RWPE2 (cell line): ENCODE measurements at regions not wholly inside any gene's neighbourhood (a gene's known extent, or its start where the extent isn't known, plus 50 kb on each side); places are given as distances from the start of the nearest gene placed in this dataset.

Source experiments
- ATAC-seq: fragments of 200-7000 bp; cut with Tn5 transposase; 3 replicates; pipeline ENCODE4 v1.9.1; 2021; ENCODE audit warnings: low read depth
- DNase-seq: peaks from one replicate; pipeline ENCODE4 v3.0.0-alpha.2; 2020; ENCODE audit warnings: low spot score
- H3K27ac ChIP-seq: fragments of 450-650 bp; 2 replicates; pipeline ENCODE4 v1.5.1; 2017; ENCODE audit warnings: mild to moderate bottlenecking; ENCODE audit not compliant: poor library complexity, severe bottlenecking
- H3K27me3 ChIP-seq: fragments of 250-450 bp; sonication (Bioruptor Pico); 2 replicates; pipeline ENCODE4 v1.5.1; 2021; ENCODE audit warnings: mild to moderate bottlenecking, moderate library complexity; ENCODE audit not compliant: insufficient read depth, poor library complexity, severe bottlenecking
- H3K36me3 ChIP-seq: fragments of 250-450 bp; sonication (Bioruptor Pico); 2 replicates; pipeline ENCODE4 v1.5.1; 2020; ENCODE audit warnings: low read depth, mild to moderate bottlenecking, moderate library complexity
- H3K4me1 ChIP-seq: fragments of 250-450 bp; sonication (Bioruptor Pico); 2 replicates; pipeline ENCODE4 v1.5.1; 2021; ENCODE audit warnings: mild to moderate bottlenecking, moderate library complexity; ENCODE audit not compliant: insufficient read depth, poor library complexity, severe bottlenecking
- H3K4me3 ChIP-seq: fragments of 250-450 bp; sonication (Bioruptor Pico); 2 replicates; pipeline ENCODE4 v1.5.1; 2021; ENCODE audit warnings: mild to moderate bottlenecking, moderate library complexity; ENCODE audit not compliant: severe bottlenecking
- H3K9me3 ChIP-seq: fragments of 250-450 bp; sonication (Bioruptor Pico); 2 replicates; pipeline ENCODE4 v1.5.1; 2021; ENCODE audit warnings: mild to moderate bottlenecking, moderate library complexity; ENCODE audit not compliant: severe bottlenecking
- TF ChIP-seq, protein P1 (sequence below): fragments of 450-650 bp; IDR thresholded peaks from one replicate; pipeline ENCODE4 v1.5.1; 2017; ENCODE audit warnings: mild to moderate bottlenecking, moderate library complexity; ENCODE audit not compliant: poor library complexity, severe bottlenecking

DNA sequence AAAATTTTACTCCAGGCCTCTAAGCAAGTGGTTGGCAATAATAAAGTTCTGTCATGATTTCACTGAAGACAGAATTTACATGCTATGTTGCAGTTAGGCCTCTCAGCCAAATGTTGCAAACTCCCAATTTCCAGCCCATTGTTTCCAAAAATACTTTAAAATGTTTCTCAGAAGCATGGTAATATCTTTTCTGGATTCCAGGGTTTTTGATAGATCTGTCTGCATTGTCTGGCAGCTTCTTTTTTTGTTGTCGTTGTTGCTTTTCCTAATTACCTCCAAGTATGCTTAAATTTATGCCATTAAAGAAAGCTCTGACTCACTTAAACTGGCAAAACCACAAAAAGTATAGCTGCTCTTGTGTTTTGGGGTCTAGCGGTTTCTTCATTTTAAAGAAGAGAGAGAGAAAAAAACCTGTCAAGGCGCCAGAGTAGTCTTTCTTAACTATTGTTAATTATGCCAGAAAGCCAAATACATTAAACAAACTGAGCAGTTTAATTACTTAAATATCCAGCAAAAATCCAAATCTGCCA is 97.0 kb downstream of the AGTR2 start:
- Histone ChIP-seq H3K9me3 (no peaks in the 10 kb centered on the region), H3K4me1 (peaks cover 10% of the 10 kb centered on the region), H3K4me3 (no peak overlapping the region), H3K27me3 (no peaks in the 10 kb centered on the region), H3K27ac (no peak overlapping the region), H3K36me3 (no peaks in the 10 kb centered on the region)
- DNase-seq (no peak), ATAC-seq (no peak)
- TF ChIP-seq, protein P1, sequence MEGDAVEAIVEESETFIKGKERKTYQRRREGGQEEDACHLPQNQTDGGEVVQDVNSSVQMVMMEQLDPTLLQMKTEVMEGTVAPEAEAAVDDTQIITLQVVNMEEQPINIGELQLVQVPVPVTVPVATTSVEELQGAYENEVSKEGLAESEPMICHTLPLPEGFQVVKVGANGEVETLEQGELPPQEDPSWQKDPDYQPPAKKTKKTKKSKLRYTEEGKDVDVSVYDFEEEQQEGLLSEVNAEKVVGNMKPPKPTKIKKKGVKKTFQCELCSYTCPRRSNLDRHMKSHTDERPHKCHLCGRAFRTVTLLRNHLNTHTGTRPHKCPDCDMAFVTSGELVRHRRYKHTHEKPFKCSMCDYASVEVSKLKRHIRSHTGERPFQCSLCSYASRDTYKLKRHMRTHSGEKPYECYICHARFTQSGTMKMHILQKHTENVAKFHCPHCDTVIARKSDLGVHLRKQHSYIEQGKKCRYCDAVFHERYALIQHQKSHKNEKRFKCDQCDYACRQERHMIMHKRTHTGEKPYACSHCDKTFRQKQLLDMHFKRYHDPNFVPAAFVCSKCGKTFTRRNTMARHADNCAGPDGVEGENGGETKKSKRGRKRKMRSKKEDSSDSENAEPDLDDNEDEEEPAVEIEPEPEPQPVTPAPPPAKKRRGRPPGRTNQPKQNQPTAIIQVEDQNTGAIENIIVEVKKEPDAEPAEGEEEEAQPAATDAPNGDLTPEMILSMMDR, result no peak

DNA sequence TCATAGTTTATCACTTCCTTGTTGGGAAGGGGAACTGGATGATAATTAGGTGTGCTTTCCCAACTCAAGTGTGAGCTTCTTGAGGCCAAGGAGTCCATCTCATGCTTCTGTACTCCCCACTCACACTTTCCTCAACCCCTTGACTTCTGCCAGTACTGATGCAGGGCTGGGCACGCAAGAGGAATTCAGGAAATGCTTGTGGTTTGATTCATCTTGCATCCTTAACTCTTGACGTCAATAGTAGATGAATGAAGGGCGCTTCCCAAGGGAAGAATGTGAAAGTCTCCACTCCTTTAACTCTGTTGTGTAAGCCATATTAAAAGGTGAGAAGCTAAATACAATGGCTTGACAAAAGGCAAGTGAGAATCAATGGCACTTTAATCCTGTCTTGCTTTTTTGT is 101.8 kb downstream of the AGTR2 start:
- DNase-seq (peak; percentile 61), ATAC-seq (peak; percentile 97)
- Histone ChIP-seq H3K4me3 (no peak overlapping the region), H3K4me1 (peaks cover 22% of the 10 kb centered on the region), H3K36me3 (no peaks in the 10 kb centered on the region), H3K27me3 (no peaks in the 10 kb centered on the region), H3K9me3 (no peaks in the 10 kb centered on the region), H3K27ac (peak overlapping the region; percentile 94)
- TF ChIP-seq, protein P1, result no peak

DNA sequence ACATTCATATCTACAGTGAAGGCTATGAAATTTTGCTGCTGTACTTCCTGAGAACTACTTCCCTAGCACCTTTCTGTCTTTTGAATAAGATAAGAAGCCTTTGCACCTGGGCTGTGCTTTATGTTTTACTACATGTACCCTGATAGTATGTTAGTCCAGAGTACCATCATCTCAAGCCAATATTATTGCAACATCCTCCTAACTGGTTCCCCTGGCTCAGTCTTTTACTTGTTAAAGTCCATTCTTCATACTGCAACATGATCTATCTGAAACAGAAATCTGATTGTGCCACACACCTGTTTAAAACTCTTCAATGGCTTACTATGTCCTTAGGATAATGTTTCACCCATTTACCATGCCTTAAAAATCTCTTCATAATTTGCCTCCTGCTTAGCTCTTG is 102.3 kb downstream of the AGTR2 start:
- peak; percentile 38 for ATAC-seq
- H3K27ac ChIP-seq, result peak overlapping the region; percentile 94
- H3K4me3 ChIP-seq, result no peak overlapping the region

DNA sequence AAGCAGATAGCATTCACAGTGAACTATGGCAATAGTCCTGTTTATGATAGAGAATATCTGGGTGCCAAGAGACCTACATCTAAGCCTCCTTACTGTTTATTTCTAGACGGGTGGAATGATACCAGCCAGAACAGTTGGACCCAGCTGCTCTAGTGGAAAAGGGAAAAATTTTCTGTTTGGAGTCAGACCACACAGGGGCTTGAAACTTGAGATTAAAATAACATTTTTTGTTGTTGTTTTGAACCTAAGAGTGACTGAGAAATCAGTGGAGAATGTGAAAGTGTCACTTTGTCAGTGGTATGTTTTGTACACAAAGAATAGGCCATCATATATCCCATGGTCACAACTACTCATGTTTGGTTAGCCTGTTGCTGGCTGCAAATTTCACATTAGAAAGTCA is 105.7 kb downstream of the AGTR2 start:
- no peak overlapping the region for H3K4me3 ChIP-seq
- DNase-seq (no peak), ATAC-seq (no peak)
- peaks cover 31% of the 10 kb centered on the region for H3K4me1 ChIP-seq
- H3K27me3 ChIP-seq, result no peaks in the 10 kb centered on the region
- no peak overlapping the region for H3K27ac ChIP-seq
- H3K9me3 ChIP-seq, result no peaks in the 10 kb centered on the region
- no peaks in the 10 kb centered on the region for H3K36me3 ChIP-seq
- TF ChIP-seq, protein P1, result no peak

More for the DNA sequence above, 102.3 kb downstream of the AGTR2 start:
- Histone ChIP-seq H3K9me3 (no peaks in the 10 kb centered on the region), H3K27me3 (no peaks in the 10 kb centered on the region), H3K36me3 (no peaks in the 10 kb centered on the region), H3K4me1 (peaks cover 22% of the 10 kb centered on the region)
- TF ChIP-seq, protein P1, result no peak
- DNase-seq, result no peak

DNA sequence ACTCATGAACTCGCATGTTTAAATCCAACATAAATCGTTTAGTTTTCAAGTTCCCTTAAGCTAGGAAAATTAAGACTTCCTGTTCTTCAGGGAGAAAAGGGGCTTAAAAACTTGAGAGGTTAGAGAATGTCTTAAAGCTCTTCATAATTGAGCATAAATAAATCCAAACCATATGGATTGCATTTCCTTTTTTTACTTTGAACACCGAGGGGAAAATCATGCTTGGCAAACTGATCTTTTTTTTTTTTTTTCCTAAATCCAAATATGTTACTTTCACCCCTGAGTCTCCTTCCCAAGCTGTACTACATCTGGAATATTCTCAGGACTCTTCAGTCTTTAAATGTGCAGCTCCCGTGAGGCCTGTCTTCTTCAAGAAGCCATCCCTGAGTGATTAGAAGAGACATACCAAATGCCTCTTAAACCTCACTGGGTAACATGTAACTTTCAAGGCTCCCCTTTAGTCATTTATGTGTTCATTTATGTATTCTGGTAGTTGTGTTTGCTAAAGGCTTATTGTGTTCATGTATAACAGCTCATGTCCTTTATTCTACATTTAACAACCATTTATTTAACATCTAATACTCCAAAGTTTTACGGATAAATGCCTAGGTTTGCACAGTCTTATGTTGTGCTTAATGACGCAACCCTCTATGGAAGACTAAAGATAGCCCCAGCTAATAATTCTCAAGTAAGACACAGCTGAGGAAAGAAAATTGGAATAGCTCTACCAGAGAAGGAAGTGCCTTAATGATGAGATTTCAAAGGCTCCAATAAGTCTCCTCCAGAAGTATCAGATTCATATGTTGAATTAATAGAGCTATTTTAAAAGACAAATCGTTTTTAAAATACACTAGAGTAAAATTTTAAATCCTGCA is 107.0 kb downstream of the AGTR2 start:
- Histone ChIP-seq H3K9me3 (no peaks in the 10 kb centered on the region), H3K4me3 (no peak overlapping the region), H3K36me3 (no peaks in the 10 kb centered on the region), H3K4me1 (peaks cover 22% of the 10 kb centered on the region), H3K27me3 (no peaks in the 10 kb centered on the region), H3K27ac (no peak overlapping the region)
- DNase-seq (no peak), ATAC-seq (no peak)
- TF ChIP-seq, protein P1, result no peak
